Kidney capillary endothelial cell (primary cell): ENCODE measurements at regions not wholly inside any gene's neighbourhood (a gene's known extent, or its start where the extent isn't known, plus 50 kb on each side); places are given as distances from the start of the nearest gene placed in this dataset.
"Not testable (repeated sequence)": the region's sequence is repeated elsewhere in the genome, so short reads cannot be mapped to it uniquely, and the experiment has no call there.

ENCODE experiments used
- DNase-seq: peaks from one replicate; pipeline ENCODE4 v3.0.0-alpha.2; 2018; ENCODE audit warnings: low spot score

- DNase-seq = no peak
These were observed 129.2 kb downstream of the TBX18 start for GRCh38 chr6:84635081-84635761.

- no peak for DNase-seq
These were observed 130.6 kb downstream of the TBX18 start for GRCh38 chr6:84633771-84634170.

DNA sequence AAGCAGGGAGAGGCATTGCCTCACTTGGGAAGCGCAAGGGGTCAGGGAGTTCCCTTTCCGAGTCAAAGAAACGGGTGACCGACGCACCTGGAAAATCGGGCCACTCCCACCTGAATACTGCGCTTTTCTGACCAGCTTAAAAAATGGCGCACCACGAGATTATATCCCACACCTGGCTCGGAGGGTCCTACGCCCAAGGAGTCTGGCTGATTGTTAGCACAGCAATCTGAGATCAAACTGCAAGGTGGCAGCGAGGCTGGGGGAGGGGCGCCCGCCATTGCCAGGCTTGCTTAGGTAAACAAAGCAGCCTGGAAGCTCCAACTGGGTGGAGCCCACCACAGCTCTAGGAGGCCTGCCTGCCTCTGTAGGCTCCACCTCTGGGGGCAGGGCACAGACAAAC, 137.9 kb downstream of the TBX18 start:
- not testable (repeated sequence) for DNase-seq

DNA sequence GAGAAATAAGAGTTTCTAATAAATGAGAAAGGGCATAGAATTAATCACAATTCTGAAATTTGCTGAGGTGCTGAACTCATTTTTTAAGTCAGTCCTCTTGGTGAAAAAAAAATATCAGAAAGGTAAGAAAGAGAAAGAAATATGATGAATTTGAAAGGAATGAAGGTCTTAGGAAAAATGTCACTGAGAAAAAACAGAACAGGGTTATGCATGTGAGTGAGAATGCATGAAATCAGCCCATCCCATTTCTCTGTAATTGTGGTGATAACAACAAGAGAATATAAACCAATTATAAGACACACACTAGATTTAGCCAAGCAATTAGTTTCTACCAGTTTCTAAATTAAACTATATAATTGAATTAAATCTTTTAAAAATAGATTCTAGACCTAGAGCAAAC, 138.9 kb downstream of the TBX18 start:
- no peak for DNase-seq

GRCh38 chr6:84623956-84624680, 140.3 kb downstream of the TBX18 start:
- DNase-seq = no peak

GRCh38 chr6:84618836-84619235, 145.6 kb downstream of the TBX18 start:
- DNase-seq = no peak

GRCh38 chr6:84618046-84618752, 146.2 kb downstream of the TBX18 start:
- DNase-seq = no peak

GRCh38 chr6:84615987-84616386, 148.4 kb downstream of the TBX18 start:
- no peak for DNase-seq

DNA sequence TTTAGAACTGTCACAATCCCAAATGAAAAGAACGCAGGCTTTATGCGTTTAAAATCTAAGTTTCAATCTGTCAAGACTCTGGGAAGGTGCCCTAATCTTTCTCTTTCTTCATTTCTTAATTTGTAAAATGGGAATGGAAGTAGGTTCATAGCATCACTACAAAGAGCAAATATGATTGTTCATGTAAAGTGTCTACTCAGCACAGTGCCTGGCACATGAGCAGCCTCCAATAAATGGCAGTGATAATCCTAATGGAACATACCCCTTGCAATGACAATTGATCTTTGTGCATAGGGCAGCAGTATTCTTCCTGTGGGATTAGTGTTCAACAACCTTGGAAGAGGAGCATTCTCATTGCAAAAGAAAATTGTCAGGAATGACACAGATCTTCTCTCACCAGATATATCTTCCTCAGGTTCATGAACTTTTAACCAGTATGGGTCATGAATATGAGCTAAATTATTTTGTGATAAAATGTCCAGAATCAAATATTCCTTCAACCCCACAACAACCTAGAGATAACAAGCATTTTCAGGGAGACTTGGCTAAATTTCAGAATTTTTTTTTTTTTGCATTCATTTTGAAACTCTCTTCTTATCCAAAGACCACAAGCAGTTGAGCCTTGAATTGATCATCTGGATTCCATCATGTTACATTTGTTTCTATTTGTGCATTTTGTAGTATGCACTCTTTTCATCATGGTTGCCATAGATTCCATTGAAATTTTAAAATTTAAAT, 149.1 kb downstream of the TBX18 start:
- DNase-seq = no peak

- no peak for DNase-seq
These were observed 157.5 kb downstream of the TBX18 start for GRCh38 chr6:84606860-84607259.

- no peak for DNase-seq
These were observed 159.1 kb downstream of the TBX18 start for GRCh38 chr6:84605298-84605697.

DNA sequence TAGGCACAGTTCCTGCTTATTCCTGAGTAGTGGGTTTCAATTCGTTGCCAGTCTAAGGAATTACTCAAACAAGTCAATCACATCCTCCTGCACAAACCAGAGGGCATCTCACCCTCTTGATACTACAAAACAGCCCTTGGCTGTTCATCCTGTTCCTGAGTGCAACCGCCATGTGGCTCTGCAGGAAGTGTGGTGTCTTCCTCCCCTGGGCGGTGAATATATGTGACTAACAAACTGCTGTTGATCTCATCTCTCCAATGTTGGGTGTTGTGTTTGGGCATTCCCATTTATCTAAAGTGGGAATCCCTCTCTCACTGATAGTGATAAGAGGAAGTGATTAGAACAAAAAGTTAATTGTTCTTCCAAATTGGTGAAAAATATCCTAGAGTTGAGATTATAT, 163.0 kb downstream of the TBX18 start:
- DNase-seq = no peak

DNA sequence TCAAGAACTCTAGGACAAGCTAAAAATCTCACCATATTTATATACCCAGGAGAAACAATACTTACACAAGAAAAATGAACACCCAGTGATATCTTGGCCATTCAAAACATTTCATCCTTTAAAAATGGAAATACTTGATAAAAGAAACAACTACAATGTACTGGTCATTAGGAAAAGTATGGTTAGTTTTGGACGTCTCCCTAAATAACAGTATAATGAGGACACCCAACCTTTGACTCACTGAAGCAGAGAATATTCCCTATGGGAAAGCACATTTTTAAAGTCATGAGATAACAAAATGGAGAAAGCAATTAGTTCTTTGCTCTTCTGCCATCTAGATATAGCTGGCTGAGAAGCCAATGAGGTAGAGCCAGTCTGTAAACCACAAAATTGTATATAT, 164.4 kb downstream of the TBX18 start:
- no peak for DNase-seq

GRCh38 chr6:84597238-84597875, 167.0 kb downstream of the TBX18 start:
- DNase-seq = no peak

- no peak for DNase-seq
These were observed 167.9 kb downstream of the TBX18 start for GRCh38 chr6:84596488-84596887.

DNA sequence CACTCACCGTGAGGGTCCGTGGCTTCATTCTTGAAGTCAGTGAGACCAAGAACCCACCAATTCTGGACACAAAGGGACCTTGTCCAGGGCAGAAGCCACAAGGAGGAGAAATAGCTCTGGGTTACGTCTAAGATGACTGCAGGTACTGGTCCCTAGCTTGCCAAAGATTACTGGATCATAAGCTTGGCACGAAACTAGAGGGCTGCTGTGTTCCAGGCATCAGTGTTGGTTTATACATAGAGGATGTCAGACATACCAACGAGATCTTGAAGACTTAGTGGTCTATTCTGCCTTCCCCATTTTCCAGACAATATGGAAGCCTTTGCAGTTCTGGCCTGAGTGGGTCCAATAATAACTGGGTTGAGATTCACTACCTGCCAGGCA, 175.7 kb downstream of the TBX18 start:
- no peak for DNase-seq

- DNase-seq = not testable (repeated sequence)
These were observed 176.3 kb downstream of the TBX18 start for GRCh38 chr6:84587994-84588696.

DNA sequence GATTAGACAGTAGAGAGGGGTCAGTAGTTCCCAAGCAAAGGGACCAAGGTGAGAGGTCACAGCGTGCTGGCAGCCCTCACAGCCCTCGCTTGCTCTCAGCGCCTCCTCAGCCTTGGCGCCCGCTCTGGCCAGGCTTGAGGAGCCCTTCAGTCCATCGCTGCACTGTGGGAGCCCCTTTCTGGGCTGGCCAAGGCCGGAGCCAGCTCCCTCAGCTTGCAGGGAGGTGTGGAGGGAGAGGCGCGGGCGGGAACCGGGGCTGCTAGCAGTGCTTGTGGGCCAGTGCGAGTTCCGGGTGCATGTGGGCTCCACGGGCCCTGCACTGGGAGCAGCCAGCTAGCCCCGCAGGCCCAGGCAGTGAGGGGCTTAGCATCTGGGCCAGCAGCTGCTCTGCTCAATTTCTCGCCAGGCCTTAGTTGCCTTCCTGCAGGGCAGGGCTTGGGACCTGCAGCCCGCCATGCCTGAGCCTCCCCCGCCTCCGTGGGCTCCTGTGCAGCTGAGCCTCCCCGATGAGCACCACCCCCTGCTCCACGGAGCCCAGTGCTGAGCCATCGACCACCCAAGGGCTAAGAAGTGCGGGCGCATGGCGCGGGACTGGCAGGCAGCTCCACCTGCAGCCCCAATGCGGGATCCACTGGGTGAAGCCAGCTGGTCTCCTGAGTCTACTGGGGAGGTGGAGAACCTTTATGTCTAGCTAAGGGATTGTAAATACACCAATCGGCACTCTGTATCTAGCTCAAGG, 177.0 kb downstream of the TBX18 start:
- DNase-seq = not testable (repeated sequence)

GRCh38 chr6:84583784-84584183, 180.6 kb downstream of the TBX18 start:
- no peak for DNase-seq

- DNase-seq = no peak
These were observed 181.4 kb downstream of the TBX18 start for GRCh38 chr6:84582997-84583396.
